NB4 (cell line): ENCODE measurements at regions not wholly inside any gene's neighbourhood (a gene's known extent, or its start where the extent isn't known, plus 50 kb on each side); places are given as distances from the start of the nearest gene placed in this dataset.
A peak's percentile ranks its signal among the peaks of the same experiment; 100 is the strongest.

ENCODE experiments used
- DNase-seq: peaks from one replicate; pipeline ENCODE4 v3.0.0; 2010; ENCODE audit warnings: low read depth
- H3K4me3 ChIP-seq: one replicate; pipeline ENCODE4 v1.5.1; 2011; ENCODE audit warnings: mild to moderate bottlenecking, low read depth, low read length, moderate library complexity
- MYC ChIP-seq: IDR thresholded peaks from 2 replicates; pipeline ENCODE4 v1.6.1; 2011; ENCODE audit warnings: low read depth, low read length
- POLR2A ChIP-seq: IDR thresholded peaks from 2 replicates; pipeline ENCODE4 v1.6.1; 2011; ENCODE audit warnings: mild to moderate bottlenecking; ENCODE audit not compliant: insufficient read length; ENCODE audit errors: extremely low read depth
- TF ChIP-seq, protein P1 (sequence below): IDR thresholded peaks from one replicate; pipeline ENCODE4 v1.5.1; 2012; ENCODE audit warnings: low read depth, low read length
- TF ChIP-seq, protein P2 (sequence below): IDR thresholded peaks from 2 replicates; pipeline ENCODE4 v1.6.1; 2011; ENCODE audit warnings: low read depth, low read length

DNA sequence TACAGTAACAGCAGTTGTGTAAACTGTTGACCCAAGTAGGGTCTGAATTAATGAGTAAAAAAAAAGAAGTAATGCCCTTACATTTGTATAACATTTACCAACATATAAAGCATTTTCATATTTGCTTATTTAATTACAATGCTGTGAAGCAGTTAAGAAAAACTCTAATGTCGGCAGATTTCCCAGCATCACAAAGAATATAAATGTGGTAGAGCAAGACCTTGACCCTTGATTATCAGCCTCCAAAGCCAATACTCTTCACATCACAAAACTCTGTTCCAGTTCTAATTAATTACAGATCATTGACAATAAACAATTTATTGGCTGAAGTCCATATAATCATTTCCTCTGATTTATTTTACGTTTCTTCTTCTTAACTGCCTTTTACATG, 130.2 kb downstream of the DUSP10 start:
- no peak for DNase-seq
- H3K4me3 ChIP-seq: no peak overlapping the region
- TF ChIP-seq POLR2A: no peak
- TF ChIP-seq, protein P1, sequence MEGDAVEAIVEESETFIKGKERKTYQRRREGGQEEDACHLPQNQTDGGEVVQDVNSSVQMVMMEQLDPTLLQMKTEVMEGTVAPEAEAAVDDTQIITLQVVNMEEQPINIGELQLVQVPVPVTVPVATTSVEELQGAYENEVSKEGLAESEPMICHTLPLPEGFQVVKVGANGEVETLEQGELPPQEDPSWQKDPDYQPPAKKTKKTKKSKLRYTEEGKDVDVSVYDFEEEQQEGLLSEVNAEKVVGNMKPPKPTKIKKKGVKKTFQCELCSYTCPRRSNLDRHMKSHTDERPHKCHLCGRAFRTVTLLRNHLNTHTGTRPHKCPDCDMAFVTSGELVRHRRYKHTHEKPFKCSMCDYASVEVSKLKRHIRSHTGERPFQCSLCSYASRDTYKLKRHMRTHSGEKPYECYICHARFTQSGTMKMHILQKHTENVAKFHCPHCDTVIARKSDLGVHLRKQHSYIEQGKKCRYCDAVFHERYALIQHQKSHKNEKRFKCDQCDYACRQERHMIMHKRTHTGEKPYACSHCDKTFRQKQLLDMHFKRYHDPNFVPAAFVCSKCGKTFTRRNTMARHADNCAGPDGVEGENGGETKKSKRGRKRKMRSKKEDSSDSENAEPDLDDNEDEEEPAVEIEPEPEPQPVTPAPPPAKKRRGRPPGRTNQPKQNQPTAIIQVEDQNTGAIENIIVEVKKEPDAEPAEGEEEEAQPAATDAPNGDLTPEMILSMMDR: no peak
- TF ChIP-seq, protein P2, sequence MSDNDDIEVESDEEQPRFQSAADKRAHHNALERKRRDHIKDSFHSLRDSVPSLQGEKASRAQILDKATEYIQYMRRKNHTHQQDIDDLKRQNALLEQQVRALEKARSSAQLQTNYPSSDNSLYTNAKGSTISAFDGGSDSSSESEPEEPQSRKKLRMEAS: no peak
- no peak for TF ChIP-seq MYC

DNA sequence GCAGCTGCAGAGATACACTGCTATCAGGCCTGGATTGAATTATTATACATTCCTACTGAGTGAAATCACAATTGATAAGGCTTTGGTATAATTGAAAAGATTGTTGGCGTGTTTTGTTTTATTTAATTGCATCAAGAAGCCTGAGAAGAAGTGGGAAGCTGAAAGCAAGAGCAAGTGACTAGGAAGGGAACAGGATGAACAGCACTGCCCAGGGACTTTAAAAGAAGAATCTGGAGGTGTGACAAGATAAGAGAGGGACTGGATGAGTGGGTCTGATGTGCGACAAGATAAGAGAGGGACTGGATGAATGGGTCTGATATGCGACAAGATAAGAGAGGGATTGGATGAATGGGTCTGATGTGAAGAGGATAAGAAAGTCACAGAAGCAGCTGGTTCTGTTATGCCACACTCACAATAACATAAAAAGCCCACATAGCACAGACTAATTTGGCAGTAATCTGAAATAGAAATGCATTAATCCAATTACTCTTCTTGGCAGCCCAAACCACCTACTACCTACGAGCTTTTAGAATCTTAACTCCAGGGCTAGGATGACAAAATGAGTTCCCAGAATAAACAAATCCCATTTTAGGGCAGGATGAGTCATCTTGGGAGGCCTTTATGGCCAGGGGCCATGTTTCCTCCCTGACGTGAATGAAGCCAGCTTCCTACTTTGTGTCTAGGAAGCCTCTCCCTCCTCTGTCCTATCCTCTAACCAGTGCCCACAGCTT, 129.7 kb downstream of the DUSP10 start:
- TF ChIP-seq, protein P1: no peak
- TF ChIP-seq, protein P2: no peak
- TF ChIP-seq MYC: no peak
- TF ChIP-seq POLR2A: no peak
- DNase-seq: peak; percentile 11
- H3K4me3 ChIP-seq: no peak overlapping the region

GRCh38 chr1:221620437-221621384, 121.2 kb downstream of the DUSP10 start:
- DNase-seq: no peak
- no peak overlapping the region for H3K4me3 ChIP-seq
- TF ChIP-seq MYC (no peak), POLR2A (no peak)
- TF ChIP-seq, protein P2: no peak
- TF ChIP-seq, protein P1: no peak

DNA sequence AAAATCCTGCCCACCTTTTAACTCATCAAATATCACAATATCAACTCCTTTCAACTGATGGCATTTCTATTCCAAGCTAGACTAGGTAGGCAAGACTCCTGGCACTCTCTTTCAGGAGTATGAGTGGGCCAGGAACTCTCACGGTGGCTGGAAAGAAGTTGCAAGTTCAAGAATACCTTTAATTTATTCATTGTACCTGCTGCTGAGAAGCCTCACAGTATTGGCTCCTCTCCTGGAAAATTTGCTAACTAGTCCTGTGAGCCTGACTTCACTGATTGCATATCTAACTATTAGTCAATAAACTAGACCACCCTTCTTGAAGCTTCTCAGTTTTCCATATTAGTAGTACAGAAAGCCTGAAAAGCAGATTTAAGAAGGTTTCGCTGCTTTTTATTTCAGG, 120.2 kb downstream of the DUSP10 start:
- TF ChIP-seq, protein P1: no peak
- TF ChIP-seq POLR2A: no peak
- TF ChIP-seq, protein P2: no peak
- no peak for TF ChIP-seq MYC
- no peak overlapping the region for H3K4me3 ChIP-seq
- no peak for DNase-seq

GRCh38 chr1:221622389-221622788, 119.5 kb downstream of the DUSP10 start:
- TF ChIP-seq, protein P1: no peak
- TF ChIP-seq POLR2A (no peak), MYC (no peak)
- TF ChIP-seq, protein P2: no peak
- no peak overlapping the region for H3K4me3 ChIP-seq
- DNase-seq: no peak
